GM18507 (cell line): ENCODE measurements at regions not wholly inside any gene's neighbourhood (a gene's known extent, or its start where the extent isn't known, plus 50 kb on each side); places are given as distances from the start of the nearest gene placed in this dataset.

ENCODE experiments used
- DNase-seq: peaks from one replicate; pipeline ENCODE4 v3.0.0; 2011; ENCODE audit warnings: low read depth; ENCODE audit not compliant: insufficient read length; ENCODE audit errors: extremely low spot score
- FAIRE-seq: peaks from 2 replicates; lab custom pipeline; 2011; peaks lifted over from hg19 to GRCh38; lab: Jason Lieb, UNC

DNA sequence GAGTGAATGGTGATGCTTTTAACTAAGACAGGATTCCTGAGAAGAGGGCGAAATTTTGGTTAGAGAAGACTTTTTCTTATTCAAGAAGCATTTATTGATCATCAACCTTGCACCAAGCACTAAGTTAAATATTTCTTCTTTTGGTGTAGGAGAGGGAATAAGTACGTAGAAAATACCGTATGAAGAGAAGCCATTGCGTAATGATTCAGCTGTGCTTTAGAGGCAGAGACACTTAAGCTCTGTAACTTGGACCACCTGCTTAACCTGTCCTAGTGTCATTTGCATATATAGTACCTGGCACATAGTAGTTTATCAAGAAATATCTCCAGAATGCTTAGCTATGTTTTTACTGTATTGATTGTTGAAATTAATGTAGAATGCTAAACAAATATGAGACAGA is 430.9 kb upstream of the ZNF608 start:
- no peak for DNase-seq
- FAIRE-seq, result no peak

DNA sequence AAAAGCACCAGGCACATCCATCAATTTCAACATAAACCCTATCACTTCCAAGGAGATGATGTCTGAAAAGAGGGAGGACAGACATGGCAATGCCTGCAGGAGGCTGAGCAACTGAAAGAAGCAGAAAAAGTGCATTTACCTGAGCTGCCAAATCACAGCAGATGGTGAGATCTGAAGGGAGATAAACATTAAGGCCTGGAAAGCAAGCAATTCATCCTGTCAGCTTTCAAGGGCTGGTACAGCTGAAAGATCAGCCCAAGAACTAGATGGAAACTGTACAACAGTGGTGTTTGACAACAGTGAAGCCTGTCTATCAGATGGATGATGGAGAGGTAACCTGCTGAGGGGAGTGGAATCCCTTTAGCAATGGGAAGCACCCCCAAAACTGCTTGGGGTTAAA is 433.2 kb upstream of the ZNF608 start:
- FAIRE-seq, result no peak
- DNase-seq, result no peak

- DNase-seq (no peak), FAIRE-seq (no peak)
These were observed 433.9 kb upstream of the ZNF608 start for GRCh38 chr5:125180231-125180829.

- DNase-seq, result no peak
- no peak for FAIRE-seq
These were observed 434.7 kb upstream of the ZNF608 start for GRCh38 chr5:125181159-125181558.

- FAIRE-seq (no peak), DNase-seq (no peak)
These were observed 435.5 kb upstream of the ZNF608 start for GRCh38 chr5:125181955-125182354.

- no peak for DNase-seq
- FAIRE-seq, result no peak
These were observed 439.3 kb upstream of the ZNF608 start for GRCh38 chr5:125185740-125186139.

DNA sequence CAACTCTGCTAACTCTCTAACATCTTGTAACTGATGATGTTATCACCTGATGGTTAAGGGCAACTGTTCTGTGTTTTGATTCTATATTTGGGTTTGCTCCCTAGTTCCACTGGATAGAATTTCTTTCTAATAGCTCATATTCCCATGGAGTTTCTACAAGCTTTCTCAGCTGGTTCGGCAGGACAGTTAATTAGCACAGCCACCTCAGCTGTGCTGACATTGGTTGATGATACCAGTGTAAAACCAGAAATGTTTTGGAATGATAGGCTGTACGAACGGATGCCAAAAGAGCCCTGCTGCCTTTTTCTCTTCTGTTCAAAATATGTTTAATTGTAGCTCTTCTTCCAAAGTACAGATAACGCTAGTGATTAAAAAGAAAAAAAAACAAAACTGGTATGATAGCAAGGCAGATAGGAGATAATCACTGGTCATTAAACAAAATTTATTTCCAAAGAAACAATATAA is 440.5 kb upstream of the ZNF608 start:
- DNase-seq (no peak), FAIRE-seq (no peak)

DNA sequence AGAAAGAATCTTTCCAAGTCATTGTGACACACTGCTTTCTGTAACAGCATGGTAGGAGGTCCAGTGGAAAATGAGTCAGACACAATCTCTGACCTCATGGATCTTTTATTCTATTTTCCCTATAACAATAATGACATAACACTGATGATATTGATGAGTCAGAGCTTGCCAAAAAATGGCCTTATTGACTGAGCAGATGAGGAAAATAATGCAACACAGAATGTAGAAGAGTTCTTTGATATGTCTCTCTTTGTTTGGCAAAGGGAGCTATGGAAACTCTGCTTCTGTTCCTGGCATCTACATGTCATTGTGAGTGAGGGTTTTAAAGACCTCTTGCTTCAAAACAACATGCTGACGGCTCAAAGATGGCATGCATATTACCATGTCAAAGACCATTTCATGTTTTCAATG is 443.1 kb upstream of the ZNF608 start:
- DNase-seq (no peak), FAIRE-seq (no peak)

GRCh38 chr5:125190232-125191087 is 444.0 kb upstream of the ZNF608 start:
- no peak for DNase-seq
- no peak for FAIRE-seq

GRCh38 chr5:125194883-125195282 is 448.4 kb upstream of the ZNF608 start:
- no peak for FAIRE-seq

GRCh38 chr5:125196481-125197111 is 450.2 kb upstream of the ZNF608 start:
- no peak for FAIRE-seq
- no peak for DNase-seq

More at GRCh38 chr5:125194883-125195282, 448.4 kb upstream of the ZNF608 start:
- DNase-seq, result no peak

- no peak for DNase-seq
- no peak for FAIRE-seq
These were observed 450.9 kb upstream of the ZNF608 start for GRCh38 chr5:125197321-125197720.

GRCh38 chr5:125198270-125198974 is 452.0 kb upstream of the ZNF608 start:
- no peak for DNase-seq
- FAIRE-seq, result no peak

DNA sequence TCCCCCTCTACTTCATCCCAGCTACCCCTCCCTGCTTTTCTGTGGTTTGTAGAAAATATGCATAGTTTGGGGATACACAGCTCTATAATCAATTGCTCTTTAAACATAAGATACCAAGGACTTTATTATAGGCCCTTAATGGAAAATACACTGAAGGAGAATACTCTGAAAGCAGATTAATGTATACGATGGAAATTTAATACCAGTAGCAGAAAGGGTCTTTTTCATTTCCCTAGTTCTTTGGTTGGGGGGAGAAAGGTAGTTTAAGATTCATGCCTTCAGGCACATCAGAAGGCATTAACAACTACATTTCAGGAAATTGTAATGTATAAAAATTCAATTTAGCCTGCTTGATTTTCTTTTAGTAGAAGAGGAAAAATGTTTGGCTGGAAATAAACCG is 452.9 kb upstream of the ZNF608 start:
- FAIRE-seq (no peak), DNase-seq (no peak)

DNA sequence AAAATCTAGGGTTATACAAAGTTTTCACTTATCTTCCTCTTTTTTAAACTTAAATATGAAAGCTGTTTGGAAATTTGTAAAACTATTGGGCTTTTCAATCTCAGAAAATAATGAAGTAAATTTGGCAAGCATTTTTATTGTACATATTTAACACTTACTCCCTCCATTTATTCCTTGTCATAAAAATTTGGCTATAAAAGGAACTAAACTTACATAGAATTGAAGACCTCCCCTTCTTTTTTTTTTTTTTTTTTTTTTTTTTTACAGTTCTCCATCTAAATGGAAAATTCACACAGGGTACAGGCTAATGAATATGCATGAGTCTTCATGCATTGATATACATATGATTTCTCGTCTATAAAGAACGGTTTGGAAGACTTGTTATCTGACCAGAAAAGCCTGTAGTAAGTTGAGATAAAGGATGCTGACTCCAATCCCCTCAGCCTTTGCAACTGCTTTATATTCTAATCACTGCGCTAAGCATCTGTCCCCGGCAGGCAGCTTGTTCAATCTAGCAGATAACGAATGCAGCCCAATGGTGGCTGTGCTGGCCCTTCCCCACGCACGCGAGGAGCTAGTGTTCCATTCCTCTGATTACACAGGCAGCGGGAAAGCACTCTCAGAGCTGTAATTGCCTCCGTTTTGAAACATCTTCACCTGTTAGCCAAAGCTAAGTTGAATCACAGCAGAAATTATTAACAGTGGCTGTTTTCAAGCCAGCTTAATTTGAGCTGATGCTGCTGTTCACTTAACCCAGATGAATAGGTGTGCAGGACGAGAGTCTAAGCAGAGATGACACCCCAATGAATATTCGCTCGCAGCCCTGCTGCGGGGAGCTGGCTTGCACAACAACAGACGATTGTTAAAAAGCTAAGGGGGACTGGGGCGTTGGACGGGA is 453.8 kb upstream of the ZNF608 start:
- no peak for DNase-seq
- no peak for FAIRE-seq

- FAIRE-seq (no peak), DNase-seq (no peak)
These were observed 454.5 kb upstream of the ZNF608 start for GRCh38 chr5:125200866-125201373.

GRCh38 chr5:125201446-125202052 is 455.1 kb upstream of the ZNF608 start:
- FAIRE-seq (no peak), DNase-seq (no peak)

DNA sequence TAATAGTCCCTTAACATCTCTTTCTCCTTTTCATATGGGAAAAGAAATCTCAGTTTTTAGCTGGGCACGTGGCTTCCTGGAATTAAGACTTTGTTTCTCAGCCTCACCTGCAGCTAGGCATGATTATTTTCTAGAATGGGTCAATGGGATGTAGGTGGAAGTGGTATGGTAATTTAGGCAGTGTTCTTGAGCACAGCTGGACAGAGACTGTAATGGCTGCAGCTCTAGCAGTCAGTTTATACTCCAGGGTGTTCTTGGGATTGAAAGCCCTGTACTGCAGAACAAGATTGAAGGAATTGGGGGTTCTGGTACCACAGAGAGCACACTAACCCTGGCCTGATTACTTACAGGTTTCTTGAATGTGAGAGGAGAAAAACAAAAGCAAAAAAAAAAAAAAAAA is 455.9 kb upstream of the ZNF608 start:
- FAIRE-seq, result no peak

More for the DNA sequence above, 455.9 kb upstream of the ZNF608 start:
- DNase-seq, result no peak
